AG04450 (cell line): ENCODE measurements at regions not wholly inside any gene's neighbourhood (a gene's known extent, or its start where the extent isn't known, plus 50 kb on each side); places are given as distances from the start of the nearest gene placed in this dataset.
A peak's percentile ranks its signal among the peaks of the same experiment; 100 is the strongest.

Source experiments
- CTCF ChIA-PET: fragments of 300-600, 350-600 bp; formaldehyde crosslinking; extraction: SDS; loops from one replicate; lab custom pipeline; 2022; ENCODE audit warnings: antibody characterized with exemption, inconsistent platforms; lab: Charles Lee
- POLR2A ChIA-PET: fragments of 350-600 bp; formaldehyde crosslinking; extraction: SDS; loops from one replicate; lab custom pipeline; 2021; ENCODE audit warnings: antibody characterized with exemption, inconsistent platforms; lab: Yijun Ruan, JAX
- DNase-seq: peaks from one replicate; pipeline ENCODE4 v3.0.0-alpha.2; 2011; ENCODE audit warnings: low read depth, low spot score
- H3K27ac ChIP-seq: one replicate; pipeline ENCODE4 v1.5.1; 2012; ENCODE audit warnings: low read depth, low read length, control low read depth
- H3K27me3 ChIP-seq: one replicate; pipeline ENCODE4 v1.6.0; 2012; ENCODE audit warnings: low read length; ENCODE audit not compliant: control insufficient read depth, insufficient read depth
- H3K4me3 ChIP-seq: 2 replicates; pipeline ENCODE4 v1.5.1; 2011; ENCODE audit warnings: mild to moderate bottlenecking, low read depth, low read length, control low read depth
- H3K9me3 ChIP-seq: 2 replicates; pipeline ENCODE4 v1.5.1; 2012; ENCODE audit warnings: low read length; ENCODE audit not compliant: control insufficient read depth, insufficient read depth
- CTCF ChIP-seq: IDR thresholded peaks from 2 replicates; pipeline ENCODE4 v1.5.1; 2011; ENCODE audit warnings: low read depth, low read length, control low read depth, inconsistent platforms

GRCh38 chr2:204021290-204022081 is 84.9 kb downstream of the ICOS start:
- Histone ChIP-seq H3K27me3 (peaks cover 5% of the 10 kb centered on the region), H3K27ac (no peak overlapping the region), H3K9me3 (no peaks in the 10 kb centered on the region), H3K4me3 (no peak overlapping the region)
- CTCF ChIA-PET, result no interaction called here
- no peak for TF ChIP-seq CTCF
- no peak for DNase-seq
- POLR2A ChIA-PET, result no interaction called here

- Histone ChIP-seq H3K27ac (no peak overlapping the region), H3K9me3 (no peaks in the 10 kb centered on the region), H3K4me3 (no peak overlapping the region), H3K27me3 (peaks cover 5% of the 10 kb centered on the region)
- no peak for DNase-seq
- ChIA-PET CTCF (no interaction called here), POLR2A (no interaction called here)
- TF ChIP-seq CTCF, result no peak
These were observed 86.0 kb downstream of the ICOS start for GRCh38 chr2:204022550-204022949.

- ChIA-PET POLR2A (no interaction called here), CTCF (no interaction called here)
- Histone ChIP-seq H3K4me3 (no peak overlapping the region), H3K27ac (no peak overlapping the region), H3K9me3 (no peaks in the 10 kb centered on the region), H3K27me3 (peaks cover 5% of the 10 kb centered on the region)
- no peak for DNase-seq
- TF ChIP-seq CTCF, result no peak
These were observed 86.5 kb downstream of the ICOS start for GRCh38 chr2:204023088-204023487.

GRCh38 chr2:204024503-204024902 is 87.9 kb downstream of the ICOS start:
- ChIA-PET POLR2A (no interaction called here), CTCF (interaction anchor here (0.6 kb wide), 1 partner anchor 262 kb away, joined by 4 read pairs; no protein-coding TSS in a partner anchor)
- H3K27me3 ChIP-seq, result peaks cover 3% of the 10 kb centered on the region
- DNase-seq, result no peak
- H3K4me3 ChIP-seq, result no peak overlapping the region
- no peak overlapping the region for H3K27ac ChIP-seq
- TF ChIP-seq CTCF, result peak; percentile 63
- H3K9me3 ChIP-seq, result no peaks in the 10 kb centered on the region

GRCh38 chr2:204024906-204025475 is 88.4 kb downstream of the ICOS start:
- POLR2A ChIA-PET, result no interaction called here
- Histone ChIP-seq H3K27ac (no peak overlapping the region), H3K9me3 (no peaks in the 10 kb centered on the region), H3K27me3 (peaks cover 3% of the 10 kb centered on the region), H3K4me3 (no peak overlapping the region)
- TF ChIP-seq CTCF, result no peak
- no peak for DNase-seq
- CTCF ChIA-PET, result interaction anchor here (0.6 kb wide), 1 partner anchor 91 kb away, joined by 3 read pairs; no protein-coding TSS in a partner anchor
